ENCODE measurements at regions not wholly inside any gene's neighbourhood (a gene's known extent, or its start where the extent isn't known, plus 50 kb on each side); places are given as distances from the start of the nearest gene placed in this dataset.
A peak's percentile ranks its signal among the peaks of the same experiment; 100 is the strongest.

DNA sequence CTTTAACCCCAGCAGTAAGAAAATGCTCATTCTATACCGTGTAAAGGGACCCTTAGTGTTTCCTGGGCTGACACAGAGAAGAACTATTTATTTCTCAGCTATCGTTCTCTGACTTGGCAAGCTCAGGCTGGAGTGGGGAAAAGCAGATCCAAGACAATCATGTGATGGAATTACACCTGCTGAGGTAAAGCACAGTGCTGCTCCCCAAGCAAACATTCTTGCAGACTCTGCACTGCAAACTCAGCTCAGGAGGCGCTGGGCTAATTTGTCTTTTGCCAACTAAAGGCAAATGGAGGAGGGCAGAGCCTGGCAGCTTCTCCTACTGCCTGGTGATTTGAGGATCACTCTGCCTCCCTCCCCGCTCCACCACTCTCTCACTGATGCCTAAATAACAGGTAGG, 57.8 kb upstream of the FUT8 start:
- no peak for DNase-seq (ENCODE audit: low spot score)

DNA sequence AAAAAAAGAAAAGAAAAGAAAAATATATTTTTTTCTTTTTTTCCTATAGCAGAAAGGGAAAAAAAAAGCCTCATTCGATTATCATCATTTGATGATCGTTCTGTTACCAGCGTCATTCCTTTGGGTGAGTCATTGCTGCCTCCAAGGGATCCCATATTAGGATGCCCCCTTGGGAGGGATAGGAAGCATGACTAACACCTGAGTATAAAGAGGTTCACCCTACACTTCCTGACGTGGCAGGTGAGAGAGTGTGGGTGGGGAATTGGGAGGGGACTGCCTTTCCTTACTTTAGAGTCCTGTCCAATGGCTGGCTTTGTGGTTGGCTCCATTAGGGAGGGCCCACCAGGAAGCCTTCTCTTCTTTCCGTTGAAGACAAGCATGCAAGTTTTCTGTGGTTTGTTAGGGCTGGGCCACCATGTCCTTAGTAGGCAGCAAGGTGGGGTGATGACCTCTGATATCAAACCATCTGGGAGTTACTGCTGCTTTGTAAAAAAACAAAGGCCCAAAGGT, 56.1 kb upstream of the FUT8 start:
- peak; percentile 77 for DNase-seq (ENCODE audit: low spot score)

DNA sequence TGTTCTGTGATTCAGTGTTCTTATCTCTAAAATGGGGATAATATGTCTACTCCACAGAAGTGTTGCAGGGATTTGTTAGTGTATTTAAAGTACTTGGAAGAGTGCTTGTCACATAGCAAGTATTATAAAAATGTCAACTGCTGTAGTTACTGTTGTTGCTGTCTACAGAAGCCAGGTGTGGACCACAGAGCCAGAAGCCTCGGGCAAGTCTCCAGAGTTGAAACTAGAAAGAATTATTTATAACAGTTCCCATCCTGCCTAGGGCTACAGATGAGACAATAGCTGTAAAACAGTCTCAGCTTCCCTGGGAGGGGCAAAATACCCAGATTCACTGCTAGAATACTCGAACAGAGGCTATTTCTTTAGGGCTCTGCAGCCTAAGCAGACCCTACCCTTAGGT, 55.4 kb upstream of the FUT8 start:
- no peak for DNase-seq (ENCODE audit: low spot score)

DNA sequence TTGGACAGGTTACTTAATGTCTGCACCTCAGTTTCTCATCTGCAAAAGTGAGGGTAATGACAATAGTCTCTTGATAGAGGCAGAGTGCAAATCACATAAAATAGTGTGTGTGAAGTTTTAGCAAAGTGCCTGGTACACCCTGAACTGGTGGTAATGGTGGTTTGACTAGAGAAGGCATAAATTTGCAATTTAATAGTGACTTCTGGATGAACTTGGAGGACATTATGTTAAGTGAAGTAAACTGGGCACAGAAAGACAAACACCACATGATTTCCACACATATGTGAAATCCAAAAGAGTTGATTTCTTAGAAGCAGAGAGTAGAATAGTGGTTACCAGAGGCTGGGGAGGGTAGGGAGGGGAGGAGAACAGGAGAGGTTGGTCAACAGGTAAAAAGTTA, 54.8 kb upstream of the FUT8 start:
- no peak for DNase-seq (ENCODE audit: low spot score)

DNA sequence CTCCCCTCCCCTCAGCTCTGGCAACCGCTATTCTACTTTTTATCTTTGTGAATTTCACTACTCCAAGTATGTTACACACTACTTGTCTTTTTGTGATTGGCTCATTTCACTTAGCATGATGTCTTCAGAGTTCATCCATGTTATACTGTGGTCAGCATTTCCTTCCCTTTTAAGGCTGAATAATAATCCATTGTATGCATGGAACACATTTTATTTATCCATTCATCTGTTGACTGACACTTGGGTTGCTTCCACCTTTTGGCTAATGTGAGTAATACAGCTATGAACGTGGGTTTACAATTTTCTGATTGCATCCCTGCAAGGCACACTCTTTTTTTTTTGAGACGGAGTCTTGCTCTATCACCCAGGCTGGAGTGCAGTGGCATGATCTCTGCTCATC, 53.0 kb upstream of the FUT8 start:
- DNase-seq (ENCODE audit: low spot score): no peak

DNA sequence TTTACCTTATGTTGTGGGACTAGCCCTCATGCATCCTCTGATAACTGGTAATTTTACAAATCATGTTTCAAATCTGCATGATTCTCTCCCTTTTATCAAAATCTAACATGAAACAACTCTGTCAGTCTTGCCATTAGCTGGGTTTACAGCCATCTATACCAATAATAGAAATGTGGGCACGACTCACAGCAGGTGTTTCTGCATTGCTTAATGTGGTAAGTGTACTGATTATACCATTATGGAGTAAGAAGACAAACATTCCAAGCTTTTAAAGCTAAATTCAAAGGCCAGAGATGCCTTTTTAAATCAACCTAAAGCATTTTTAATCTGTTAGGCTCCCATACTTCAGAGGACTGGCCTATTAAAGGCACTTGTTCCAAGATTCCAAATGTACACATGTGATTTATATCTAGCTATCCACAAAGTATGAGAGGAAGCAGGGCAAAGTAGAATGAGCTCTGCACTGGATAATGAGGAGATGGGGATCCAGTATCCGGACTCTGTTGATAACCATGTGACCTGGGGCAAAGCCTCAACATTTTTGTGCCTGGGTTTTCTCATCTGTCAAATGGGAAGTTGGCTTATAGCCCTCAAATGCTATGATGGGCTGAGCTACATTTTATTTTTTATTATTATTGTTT, 52.3 kb upstream of the FUT8 start:
- DNase-seq (ENCODE audit: low spot score): no peak

DNA sequence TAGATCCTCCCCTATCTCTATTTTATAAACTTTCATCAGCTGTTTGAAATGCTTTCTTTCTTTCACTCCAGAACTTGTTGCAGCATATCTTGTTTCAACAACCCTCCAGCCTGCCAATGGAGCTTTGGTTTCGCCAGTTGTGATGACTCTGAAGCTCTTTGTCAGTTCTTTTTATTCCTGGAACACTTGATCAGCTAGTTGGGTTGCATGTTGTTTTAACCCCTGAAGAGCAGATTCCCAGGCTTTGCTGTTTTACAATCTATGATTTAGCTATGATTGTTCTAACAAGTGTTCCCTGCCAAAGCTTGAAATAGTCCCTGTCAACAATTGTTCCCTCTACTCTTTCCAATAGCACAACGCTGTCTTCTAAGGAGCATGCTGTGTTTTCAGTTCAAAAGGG, 50.6 kb upstream of the FUT8 start:
- peak; percentile 68 for DNase-seq (ENCODE audit: low spot score)
